HG03095 (cell line): ENCODE measurements at regions not wholly inside any gene's neighbourhood (a gene's known extent, or its start where the extent isn't known, plus 50 kb on each side); places are given as distances from the start of the nearest gene placed in this dataset.
A peak's percentile ranks its signal among the peaks of the same experiment; 100 is the strongest.

Experiments used
- ATAC-seq: cut with Tn5 transposase; IDR thresholded peaks from one replicate; pipeline ENCODE4 v1.9.1; 2021; ENCODE audit warnings: moderate library complexity; ENCODE audit not compliant: unreplicated experiment

DNA sequence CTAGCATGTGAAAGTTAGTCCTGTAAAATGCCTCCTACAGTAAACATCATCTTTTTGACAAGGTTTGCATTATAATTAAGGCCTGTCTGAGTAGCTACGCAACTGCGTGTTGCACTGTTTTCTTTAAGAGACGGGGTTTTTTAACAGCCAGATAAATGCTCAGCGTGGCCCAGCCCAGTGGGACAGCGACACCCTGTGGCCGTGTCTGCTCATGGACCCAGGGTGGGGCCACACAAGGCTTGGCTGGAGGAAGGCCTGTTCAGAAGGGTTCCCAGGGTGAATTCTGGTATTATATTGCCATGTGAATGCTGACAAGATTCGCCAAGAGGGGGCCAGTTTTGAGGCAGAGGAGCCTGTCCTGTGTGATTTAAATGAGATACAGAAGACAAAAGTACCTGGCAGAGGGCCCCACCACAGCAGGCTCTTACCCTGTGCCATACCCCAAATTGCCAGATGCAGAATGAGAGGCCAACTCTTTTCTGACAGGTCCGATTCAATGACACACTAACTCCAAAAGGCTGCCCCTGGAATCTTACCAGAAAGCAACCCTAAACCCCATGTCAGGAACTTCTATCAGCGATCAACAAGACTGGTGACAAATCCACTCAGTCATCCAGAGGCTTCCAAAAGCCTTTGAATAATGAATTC, 65.9 kb upstream of the IRX6 start:
- peak; percentile 63 for ATAC-seq

DNA sequence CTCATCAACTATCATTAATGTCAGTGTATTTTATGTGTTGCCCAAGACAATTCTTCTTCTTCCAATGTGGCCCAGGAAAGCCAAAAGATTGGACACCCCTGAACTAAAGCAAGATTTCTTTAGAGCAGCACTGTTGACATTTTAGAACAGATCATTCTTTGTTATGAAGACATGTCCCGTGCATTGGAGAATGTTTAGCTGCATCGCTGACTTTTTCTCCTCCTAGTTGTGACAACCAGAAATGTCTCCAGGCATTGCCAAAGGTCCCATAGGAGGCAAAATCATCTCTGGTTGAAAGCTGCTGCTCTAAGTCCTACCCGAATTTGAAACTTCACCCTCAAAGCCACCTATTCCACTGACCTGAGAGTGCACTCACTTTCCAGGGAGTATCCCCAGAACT, 62.7 kb upstream of the IRX6 start:
- ATAC-seq, result no peak

DNA sequence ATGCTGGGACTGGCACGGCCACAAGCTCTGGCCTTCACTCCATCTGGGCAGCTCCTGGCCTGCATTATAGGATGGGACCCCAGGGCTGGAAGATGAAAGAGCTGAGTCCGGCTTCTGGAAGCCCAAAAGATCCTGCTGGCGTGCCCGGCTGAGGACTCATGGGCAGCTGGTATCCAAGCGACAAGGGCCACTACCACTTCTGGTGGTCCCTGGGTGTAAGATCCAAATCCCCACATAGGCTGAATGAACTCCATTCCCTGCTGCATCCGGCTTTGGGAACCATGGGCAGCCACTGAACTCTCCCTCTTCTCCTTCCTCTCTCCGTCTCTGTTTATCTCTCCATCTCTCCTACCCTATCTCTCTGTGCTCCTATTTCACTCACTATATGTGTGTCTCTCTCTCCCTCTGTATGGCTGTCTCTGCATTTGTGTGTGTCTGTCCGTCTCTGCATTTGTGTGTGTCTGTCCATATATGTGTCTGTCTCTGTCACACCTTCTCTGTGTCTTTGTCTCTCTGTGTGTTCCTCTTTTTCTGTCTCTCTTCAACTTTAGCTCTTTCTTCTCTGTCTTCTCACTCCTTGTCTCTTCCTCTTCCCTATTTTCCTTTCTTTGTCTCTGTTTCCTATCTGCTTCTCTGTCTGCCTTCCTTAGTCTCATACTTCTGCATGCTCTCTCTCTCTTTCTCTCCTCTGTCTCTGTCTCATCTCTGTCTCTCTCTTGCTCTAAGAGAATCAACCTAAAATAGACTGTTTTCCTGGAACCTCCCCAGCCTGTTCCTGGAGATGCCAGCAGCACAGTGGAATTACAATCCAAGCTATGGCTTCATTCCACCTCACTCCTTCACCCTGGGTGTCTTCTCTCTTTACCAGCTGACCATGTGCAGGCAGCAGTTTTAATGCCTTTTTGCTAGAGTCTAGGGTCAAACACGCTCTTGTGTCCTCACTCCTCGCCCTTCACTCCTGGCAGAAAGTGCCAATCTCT, 60.4 kb upstream of the IRX6 start:
- no peak for ATAC-seq

DNA sequence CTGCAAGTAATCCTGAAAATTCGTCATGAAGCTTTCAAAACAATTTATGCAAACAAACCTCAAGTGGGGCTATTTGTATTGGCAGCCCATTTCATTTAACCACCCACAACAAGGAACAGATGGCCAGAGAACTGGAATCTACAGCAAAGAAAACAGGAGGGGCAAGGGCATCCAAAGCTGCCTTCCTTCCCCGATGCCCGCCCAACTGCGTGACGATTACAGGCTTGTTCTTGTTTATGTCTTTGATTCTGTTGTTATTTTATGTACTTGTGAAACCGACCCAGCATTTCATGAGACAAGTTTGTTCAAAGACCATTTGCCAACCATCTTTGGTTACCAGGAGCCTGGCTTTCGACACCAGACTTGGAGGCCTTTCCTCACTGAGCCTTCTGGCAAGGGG, 59.1 kb upstream of the IRX6 start:
- ATAC-seq, result no peak

DNA sequence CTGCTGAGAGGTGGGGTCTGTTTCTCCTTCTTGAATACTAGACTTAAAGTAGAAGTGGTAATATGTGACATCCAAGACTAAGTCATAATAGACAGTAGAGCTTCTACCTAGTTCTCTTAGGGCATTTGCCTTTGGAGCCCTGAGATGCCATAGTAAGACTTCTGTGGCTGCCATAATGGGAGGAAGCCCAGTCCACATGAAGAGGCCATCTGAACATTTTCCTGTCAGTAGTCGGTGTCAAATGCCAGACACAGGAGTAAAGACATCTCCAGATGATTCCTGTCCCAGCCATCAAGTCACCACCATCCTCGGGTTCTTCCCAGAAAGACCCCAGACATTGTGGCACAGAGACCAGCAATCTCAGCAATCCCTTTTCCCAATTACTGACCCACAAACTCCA, 58.1 kb upstream of the IRX6 start:
- ATAC-seq, result no peak

DNA sequence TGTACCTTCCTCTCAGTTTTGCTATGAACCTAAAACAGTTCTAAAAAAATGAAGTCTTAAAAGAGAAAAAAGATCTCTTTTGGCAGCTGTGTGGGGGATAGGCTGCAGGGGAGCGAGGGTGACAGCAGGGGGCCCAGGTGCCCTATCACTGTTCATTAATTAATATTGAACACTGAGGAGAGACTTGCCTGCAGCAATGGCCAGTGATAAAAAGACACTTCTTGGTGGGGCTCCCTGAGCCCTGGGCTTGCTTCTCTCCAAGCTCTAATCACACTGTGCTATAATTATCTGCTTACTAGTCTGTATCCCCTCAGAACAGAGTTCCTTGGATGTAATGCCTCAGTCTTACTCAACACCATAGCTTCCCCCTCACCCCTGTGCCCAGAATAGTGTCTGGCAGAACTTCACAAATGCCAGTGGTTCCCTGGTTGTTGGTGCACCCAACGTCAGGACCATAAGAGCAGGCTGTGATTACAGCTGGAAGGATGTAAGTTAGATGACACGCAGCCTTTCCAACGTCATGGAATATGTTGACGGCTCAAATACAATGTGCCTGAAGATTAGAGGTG, 52.0 kb upstream of the IRX6 start:
- ATAC-seq, result no peak

DNA sequence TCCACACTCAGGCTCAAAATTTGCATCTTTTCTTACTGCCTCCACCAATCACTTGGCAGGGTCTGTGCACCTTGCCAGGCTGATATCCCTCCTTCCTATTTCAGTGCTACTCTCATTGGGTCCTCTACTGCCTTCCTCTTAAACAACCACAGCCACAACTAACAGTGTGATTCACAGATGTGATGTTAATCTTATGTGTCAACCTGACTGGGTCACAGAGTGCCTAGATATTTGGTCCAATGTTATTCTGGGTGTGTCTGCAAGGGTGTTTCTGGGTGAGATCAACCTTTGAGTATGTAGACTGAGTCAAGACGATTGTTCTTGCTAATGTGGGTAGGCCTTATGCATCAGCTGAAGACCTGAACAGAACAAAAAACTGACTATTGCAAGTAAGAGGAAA, 51.3 kb upstream of the IRX6 start:
- ATAC-seq, result no peak

DNA sequence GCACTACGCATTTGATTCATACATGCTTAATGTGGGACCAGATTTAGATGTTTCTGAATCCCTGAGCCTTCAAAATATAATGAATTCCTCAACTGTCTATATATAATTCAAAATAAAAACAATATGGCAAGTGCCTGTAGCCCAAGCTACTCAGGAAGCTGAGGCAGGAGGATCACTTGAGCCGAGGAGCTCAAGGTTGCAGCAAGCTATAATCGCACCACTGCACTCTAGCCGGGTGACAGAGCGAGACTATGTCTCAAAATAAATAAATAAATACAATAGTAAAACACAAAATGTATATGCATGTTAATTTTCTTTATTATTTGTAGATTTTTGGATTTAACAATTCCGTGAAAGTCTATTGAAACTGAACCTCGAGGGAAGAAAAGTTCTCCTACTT, 50.6 kb upstream of the IRX6 start:
- ATAC-seq, result no peak

DNA sequence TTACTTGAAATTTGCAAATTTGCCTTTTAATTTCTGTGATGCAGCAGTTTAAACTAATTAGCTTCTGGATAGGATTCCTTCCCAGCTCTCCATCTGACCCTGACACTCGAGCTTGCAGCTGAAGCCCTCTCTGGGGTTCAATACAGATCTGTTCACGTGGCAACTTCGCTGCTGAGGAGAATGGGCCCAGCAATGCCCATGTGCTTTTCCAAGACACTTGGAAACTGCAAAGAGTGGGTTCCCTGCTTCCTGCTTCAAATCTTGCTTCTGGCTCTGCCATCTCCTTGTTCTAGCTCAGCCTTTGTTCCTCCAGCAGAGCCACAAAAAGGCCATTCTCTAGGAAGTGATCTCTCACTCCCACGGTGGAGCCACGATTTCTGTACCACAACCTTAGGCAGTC, 50.0 kb upstream of the IRX6 start:
- no peak for ATAC-seq
